ENCODE measurements at regions not wholly inside any gene's neighbourhood (a gene's known extent, or its start where the extent isn't known, plus 50 kb on each side); places are given as distances from the start of the nearest gene placed in this dataset.

GRCh38 chr9:108103046-108103693 lies 613.6 kb upstream of the KLF4 start:
- H3K9me3 Mint-ChIP-seq: no peaks in the 10 kb centered on the region
- H3K27me3 Mint-ChIP-seq (ENCODE audit: insufficient read depth): no peaks in the 10 kb centered on the region
- no peaks in the 10 kb centered on the region for H3K4me1 Mint-ChIP-seq (ENCODE audit: low read depth)
- intact Hi-C loops (cut with micrococcal nuclease): no loop called here
- no peak for DNase-seq (ENCODE audit: low spot score)
- no peak overlapping the region for H3K27ac Mint-ChIP-seq
- no peak overlapping the region for H3K4me3 Mint-ChIP-seq
- no peaks in the 10 kb centered on the region for H3K36me3 Mint-ChIP-seq (ENCODE audit: low read depth)

GRCh38 chr9:108101410-108101809 lies 611.8 kb upstream of the KLF4 start:
- Mint-ChIP-seq H3K27me3 (ENCODE audit: insufficient read depth) (no peaks in the 10 kb centered on the region), H3K36me3 (ENCODE audit: low read depth) (no peaks in the 10 kb centered on the region), H3K4me1 (ENCODE audit: low read depth) (no peaks in the 10 kb centered on the region), H3K9me3 (no peaks in the 10 kb centered on the region), H3K27ac (no peak overlapping the region), H3K4me3 (no peak overlapping the region)
- intact Hi-C loops (cut with micrococcal nuclease): no loop called here
- no peak for DNase-seq (ENCODE audit: low spot score)

GRCh38 chr9:108100571-108100970 lies 611.0 kb upstream of the KLF4 start:
- no peak overlapping the region for H3K27ac Mint-ChIP-seq
- H3K36me3 Mint-ChIP-seq (ENCODE audit: low read depth): no peaks in the 10 kb centered on the region
- DNase-seq (ENCODE audit: low spot score): no peak
- no peaks in the 10 kb centered on the region for H3K9me3 Mint-ChIP-seq
- no peak overlapping the region for H3K4me3 Mint-ChIP-seq
- no peaks in the 10 kb centered on the region for H3K4me1 Mint-ChIP-seq (ENCODE audit: low read depth)
- H3K27me3 Mint-ChIP-seq (ENCODE audit: insufficient read depth): no peaks in the 10 kb centered on the region
- intact Hi-C loops (cut with micrococcal nuclease): no loop called here

- Mint-ChIP-seq H3K27ac (no peak overlapping the region), H3K27me3 (ENCODE audit: insufficient read depth) (no peaks in the 10 kb centered on the region), H3K4me1 (ENCODE audit: low read depth) (no peaks in the 10 kb centered on the region), H3K36me3 (ENCODE audit: low read depth) (no peaks in the 10 kb centered on the region), H3K4me3 (no peak overlapping the region), H3K9me3 (no peaks in the 10 kb centered on the region)
- intact Hi-C loops (cut with micrococcal nuclease): no loop called here
- DNase-seq (ENCODE audit: low spot score): no peak
These were observed 610.3 kb upstream of the KLF4 start for GRCh38 chr9:108099854-108100253.

- Mint-ChIP-seq H3K9me3 (peaks cover 3% of the 10 kb centered on the region), H3K27ac (no peak overlapping the region), H3K4me1 (ENCODE audit: low read depth) (no peaks in the 10 kb centered on the region), H3K4me3 (no peak overlapping the region), H3K27me3 (ENCODE audit: insufficient read depth) (no peaks in the 10 kb centered on the region), H3K36me3 (ENCODE audit: low read depth) (no peaks in the 10 kb centered on the region)
- intact Hi-C loops (cut with micrococcal nuclease): no loop called here
- DNase-seq (ENCODE audit: low spot score): no peak
These were observed 605.9 kb upstream of the KLF4 start for GRCh38 chr9:108095496-108095895.

- Mint-ChIP-seq H3K4me3 (no peak overlapping the region), H3K27me3 (ENCODE audit: insufficient read depth) (no peaks in the 10 kb centered on the region), H3K36me3 (ENCODE audit: low read depth) (no peaks in the 10 kb centered on the region), H3K27ac (no peak overlapping the region), H3K9me3 (peaks cover 3% of the 10 kb centered on the region), H3K4me1 (ENCODE audit: low read depth) (no peaks in the 10 kb centered on the region)
- no peak for DNase-seq (ENCODE audit: low spot score)
- intact Hi-C loops (cut with micrococcal nuclease): no loop called here
These were observed 605.1 kb upstream of the KLF4 start for GRCh38 chr9:108094676-108094993.

- no peaks in the 10 kb centered on the region for H3K36me3 Mint-ChIP-seq (ENCODE audit: low read depth)
- intact Hi-C loops (cut with micrococcal nuclease): no loop called here
- no peak for DNase-seq (ENCODE audit: low spot score)
- H3K4me1 Mint-ChIP-seq (ENCODE audit: low read depth): no peaks in the 10 kb centered on the region
- peaks cover 3% of the 10 kb centered on the region for H3K9me3 Mint-ChIP-seq
- no peak overlapping the region for H3K4me3 Mint-ChIP-seq
- no peak overlapping the region for H3K27ac Mint-ChIP-seq
- H3K27me3 Mint-ChIP-seq (ENCODE audit: insufficient read depth): no peaks in the 10 kb centered on the region
These were observed 604.5 kb upstream of the KLF4 start for GRCh38 chr9:108093773-108094675.

GRCh38 chr9:108088916-108089315 lies 599.3 kb upstream of the KLF4 start:
- no peaks in the 10 kb centered on the region for H3K36me3 Mint-ChIP-seq (ENCODE audit: low read depth)
- intact Hi-C loops (cut with micrococcal nuclease): no loop called here
- H3K9me3 Mint-ChIP-seq: peaks cover 9% of the 10 kb centered on the region
- H3K27me3 Mint-ChIP-seq (ENCODE audit: insufficient read depth): no peaks in the 10 kb centered on the region
- DNase-seq (ENCODE audit: low spot score): no peak
- no peak overlapping the region for H3K27ac Mint-ChIP-seq
- no peak overlapping the region for H3K4me3 Mint-ChIP-seq
- no peaks in the 10 kb centered on the region for H3K4me1 Mint-ChIP-seq (ENCODE audit: low read depth)

- Mint-ChIP-seq H3K9me3 (peaks cover 15% of the 10 kb centered on the region), H3K27me3 (ENCODE audit: insufficient read depth) (no peaks in the 10 kb centered on the region), H3K36me3 (ENCODE audit: low read depth) (no peaks in the 10 kb centered on the region), H3K27ac (no peak overlapping the region), H3K4me1 (ENCODE audit: low read depth) (no peaks in the 10 kb centered on the region), H3K4me3 (no peak overlapping the region)
- intact Hi-C loops (cut with micrococcal nuclease): no loop called here
- no peak for DNase-seq (ENCODE audit: low spot score)
These were observed 598.2 kb upstream of the KLF4 start for GRCh38 chr9:108087781-108088180.

GRCh38 chr9:108086624-108087023 lies 597.1 kb upstream of the KLF4 start:
- H3K4me3 Mint-ChIP-seq: no peak overlapping the region
- no peaks in the 10 kb centered on the region for H3K4me1 Mint-ChIP-seq (ENCODE audit: low read depth)
- H3K27me3 Mint-ChIP-seq (ENCODE audit: insufficient read depth): no peaks in the 10 kb centered on the region
- intact Hi-C loops (cut with micrococcal nuclease): no loop called here
- H3K36me3 Mint-ChIP-seq (ENCODE audit: low read depth): no peaks in the 10 kb centered on the region
- no peak for DNase-seq (ENCODE audit: low spot score)
- no peak overlapping the region for H3K27ac Mint-ChIP-seq
- H3K9me3 Mint-ChIP-seq: peaks cover 15% of the 10 kb centered on the region

- Mint-ChIP-seq H3K36me3 (ENCODE audit: low read depth) (no peaks in the 10 kb centered on the region), H3K27me3 (ENCODE audit: insufficient read depth) (no peaks in the 10 kb centered on the region), H3K4me3 (no peak overlapping the region), H3K9me3 (peaks cover 12% of the 10 kb centered on the region), H3K27ac (no peak overlapping the region), H3K4me1 (ENCODE audit: low read depth) (no peaks in the 10 kb centered on the region)
- DNase-seq (ENCODE audit: low spot score): no peak
- intact Hi-C loops (cut with micrococcal nuclease): no loop called here
These were observed 595.7 kb upstream of the KLF4 start for GRCh38 chr9:108085294-108085693.

- H3K27ac Mint-ChIP-seq: no peak overlapping the region
- H3K9me3 Mint-ChIP-seq: peaks cover 12% of the 10 kb centered on the region
- intact Hi-C loops (cut with micrococcal nuclease): no loop called here
- DNase-seq (ENCODE audit: low spot score): no peak
- H3K36me3 Mint-ChIP-seq (ENCODE audit: low read depth): no peaks in the 10 kb centered on the region
- no peaks in the 10 kb centered on the region for H3K4me1 Mint-ChIP-seq (ENCODE audit: low read depth)
- no peak overlapping the region for H3K4me3 Mint-ChIP-seq
- H3K27me3 Mint-ChIP-seq (ENCODE audit: insufficient read depth): no peaks in the 10 kb centered on the region
These were observed 594.3 kb upstream of the KLF4 start for GRCh38 chr9:108083796-108084352.

GRCh38 chr9:108083160-108083750 lies 593.7 kb upstream of the KLF4 start:
- DNase-seq (ENCODE audit: low spot score): no peak
- H3K27me3 Mint-ChIP-seq (ENCODE audit: insufficient read depth): no peaks in the 10 kb centered on the region
- intact Hi-C loops (cut with micrococcal nuclease): no loop called here
- H3K27ac Mint-ChIP-seq: no peak overlapping the region
- no peak overlapping the region for H3K4me3 Mint-ChIP-seq
- no peaks in the 10 kb centered on the region for H3K36me3 Mint-ChIP-seq (ENCODE audit: low read depth)
- peaks cover 15% of the 10 kb centered on the region for H3K9me3 Mint-ChIP-seq
- H3K4me1 Mint-ChIP-seq (ENCODE audit: low read depth): no peaks in the 10 kb centered on the region

All from activated T-helper 1 cell treated with anti-CD3 and anti-CD28 coated beads, Interleukin-12 subunit alpha, Interleukin-12 subunit beta, Interleukin-2, Interleukin-4 antibody, amounts not matched to agents 30 ng/mL and 10 ng/mL and 1 ng/mL, durations not matched to agents 14 hours and 24 hours and 36 hours (primary cell).